Esophagus (tissue), 2 donors: ENCODE measurements at regions not wholly inside any gene's neighbourhood (a gene's known extent, or its start where the extent isn't known, plus 50 kb on each side); places are given as distances from the start of the nearest gene placed in this dataset.

Experiments
- H3K27ac ChIP-seq, 2 donors: one replicate each; pipeline ENCODE4 v1.5.1; 2013; ENCODE audit warnings: low read depth in 2 of 2, mild to moderate bottlenecking in 2 of 2, inconsistent platforms in 1 of 2, low read length in 1 of 2, moderate library complexity in 1 of 2
- H3K27me3 ChIP-seq, 2 donors: one replicate each; pipeline ENCODE4 v1.6.1; 2013; ENCODE audit warnings: low read length in 2 of 2, control low read depth in 1 of 2, mild to moderate bottlenecking in 1 of 2; ENCODE audit not compliant: insufficient read depth in 2 of 2, control insufficient read depth in 1 of 2
- H3K36me3 ChIP-seq, 2 donors: one replicate each; pipeline ENCODE4 v1.6.1; 2013; ENCODE audit warnings: low read length in 1 of 2; ENCODE audit not compliant: control insufficient read depth in 2 of 2, insufficient read depth in 2 of 2
- H3K4me1 ChIP-seq, 2 donors: one replicate each; pipeline ENCODE4 v1.6.1; 2013; ENCODE audit warnings: low read length in 1 of 2; ENCODE audit not compliant: control insufficient read depth in 2 of 2, insufficient read depth in 2 of 2
- H3K4me3 ChIP-seq, 2 donors: one replicate each; pipeline ENCODE4 v1.5.1; 2013; ENCODE audit warnings: low read length in 2 of 2, mild to moderate bottlenecking in 2 of 2, low read depth in 1 of 2, moderate library complexity in 1 of 2
- H3K9me3 ChIP-seq, 2 donors: one replicate each; pipeline ENCODE4 v1.6.1; 2013; ENCODE audit warnings: mild to moderate bottlenecking in 2 of 2, low read depth in 1 of 2, low read length in 1 of 2, moderate library complexity in 1 of 2; ENCODE audit not compliant: control insufficient read depth in 2 of 2, insufficient read depth in 1 of 2
- WGBS, 2 donors: extraction: QIAGEN DNeasy Blood & Tissue Kit; methylation state at CpG; one replicate each; pipeline ENCODE4 v1.1.7; 2013; 5-methylcytosine and 5-hydroxymethylcytosine counted together
- donor health status: healthy with polysubstance abuse.
- donor health status: Bipolar disorder and iron deficiency.

GRCh38 chr4:187921946-187922623 is 73.5 kb upstream of the ZFP42 start:
- no peak overlapping the region for H3K27ac ChIP-seq
- no peaks in the 10 kb centered on the region for H3K4me1 ChIP-seq
- H3K4me3 ChIP-seq, result no peak overlapping the region
- no peaks in the 10 kb centered on the region for H3K36me3 ChIP-seq
- WGBS, 2 donors, result 35 to 42% methylated on average over 8 of the region's 8 CpGs
- no peaks in the 10 kb centered on the region for H3K9me3 ChIP-seq
- no peaks in the 10 kb centered on the region for H3K27me3 ChIP-seq

- Histone ChIP-seq H3K27ac (no peak overlapping the region), H3K4me3 (no peak overlapping the region), H3K36me3 (no peaks in the 10 kb centered on the region), H3K4me1 (no peaks in the 10 kb centered on the region), H3K9me3 (no peaks in the 10 kb centered on the region), H3K27me3 (no peaks in the 10 kb centered on the region)
- 74 to 81% methylated on average over 7 of the region's 7 CpGs for WGBS, 2 donors
Measured at GRCh38 chr4:187929024-187929423, 66.5 kb upstream of the ZFP42 start.

GRCh38 chr4:187934766-187935165 is 60.8 kb upstream of the ZFP42 start:
- Histone ChIP-seq H3K27ac (no peak overlapping the region), H3K36me3 (no peaks in the 10 kb centered on the region), H3K4me1 (no peaks in the 10 kb centered on the region), H3K4me3 (no peak overlapping the region), H3K9me3 (peaks cover 2 to 4% of the 10 kb centered on the region in 2 donors), H3K27me3 (no peaks in the 10 kb centered on the region)
- 42 to 43% methylated on average over 3 of the region's 3 CpGs for WGBS, 2 donors

- 96% methylated on average over 22 to 25 of the region's 25 CpGs for WGBS, 2 donors
- no peak overlapping the region for H3K27ac ChIP-seq
Measured at GRCh38 chr4:187937557-187937956, 58.0 kb upstream of the ZFP42 start.

GRCh38 chr4:187940299-187940698 is 55.3 kb upstream of the ZFP42 start:
- WGBS, 2 donors, result 78% methylated on average over 8 of the region's 8 CpGs
- H3K4me1 ChIP-seq, result no peaks in the 10 kb centered on the region

More at GRCh38 chr4:187937557-187937956, 58.0 kb upstream of the ZFP42 start:
- Histone ChIP-seq H3K4me3 (no peak overlapping the region), H3K27me3 (no peaks in the 10 kb centered on the region), H3K36me3 (no peaks in the 10 kb centered on the region), H3K4me1 (no peaks in the 10 kb centered on the region), H3K9me3 (peaks cover 2 to 4% of the 10 kb centered on the region in 2 donors)

GRCh38 chr4:187942968-187943367 is 52.6 kb upstream of the ZFP42 start:
- Histone ChIP-seq H3K27me3 (no peaks in the 10 kb centered on the region), H3K9me3 (peaks cover 0 to 2% of the 10 kb centered on the region in 2 donors), H3K36me3 (no peaks in the 10 kb centered on the region), H3K4me1 (no peaks in the 10 kb centered on the region), H3K4me3 (no peak overlapping the region), H3K27ac (no peak overlapping the region)
- WGBS, 2 donors, result 91 to 93% methylated on average over 6 of the region's 6 CpGs

More at GRCh38 chr4:187940299-187940698, 55.3 kb upstream of the ZFP42 start:
- Histone ChIP-seq H3K36me3 (no peaks in the 10 kb centered on the region), H3K27me3 (no peaks in the 10 kb centered on the region), H3K27ac (no peak overlapping the region), H3K4me3 (no peak overlapping the region), H3K9me3 (peaks cover 4% of the 10 kb centered on the region in 2 donors)

- Histone ChIP-seq H3K9me3 (peaks cover 0 to 2% of the 10 kb centered on the region in 2 donors), H3K4me1 (no peaks in the 10 kb centered on the region), H3K4me3 (no peak overlapping the region), H3K27ac (no peak overlapping the region), H3K27me3 (no peaks in the 10 kb centered on the region), H3K36me3 (no peaks in the 10 kb centered on the region)
- WGBS, 2 donors, result 82 to 83% methylated on average over 7 of the region's 7 CpGs
Measured at GRCh38 chr4:187944179-187944578, 51.4 kb upstream of the ZFP42 start.
